ENCODE measurements at regions not wholly inside any gene's neighbourhood (a gene's known extent, or its start where the extent isn't known, plus 50 kb on each side); places are given as distances from the start of the nearest gene placed in this dataset.

GRCh38 chr12:19584732-19585131 is 145.4 kb downstream of the AEBP2 start:
- H3K27me3 Mint-ChIP-seq (ENCODE audit: low read depth) = peaks cover 6% of the 10 kb centered on the region

More at GRCh38 chr12:19584732-19585131, 145.4 kb downstream of the AEBP2 start:
- H3K27ac Mint-ChIP-seq = no peak overlapping the region
- ChIA-PET CTCF (no interaction called here), POLR2A (no interaction called here)
- no peaks in the 10 kb centered on the region for H3K4me1 Mint-ChIP-seq
- no peak for DNase-seq (ENCODE audit: low spot score)
- ATAC-seq = no peak
- peaks cover 56% of the 10 kb centered on the region for H3K36me3 Mint-ChIP-seq
- peaks cover 63% of the 10 kb centered on the region for H3K9me3 Mint-ChIP-seq
- TF ChIP-seq CBFB (CRISPR knock-in tag; IDR thresholded peaks at IDR 0.05; ENCODE audit: low read depth) = no peak
- TF ChIP-seq FOXP1 (CRISPR knock-in tag; IDR thresholded peaks at IDR 0.05; ENCODE audit: borderline replicate concordance) = no peak
- no peak for TF ChIP-seq NFE2L1 (CRISPR knock-in tag; IDR thresholded peaks at IDR 0.05)
- TF ChIP-seq ZNF671 (CRISPR knock-in tag; IDR thresholded peaks at IDR 0.05) = no peak
- TF ChIP-seq ZBTB21 (CRISPR knock-in tag; IDR thresholded peaks at IDR 0.05; ENCODE audit: borderline replicate concordance) = no peak
- TF ChIP-seq JUN (CRISPR knock-in tag; IDR thresholded peaks at IDR 0.05) = no peak
- no peak for TF ChIP-seq FOXJ3 (CRISPR knock-in tag; IDR thresholded peaks at IDR 0.05; ENCODE audit: borderline replicate concordance)
- no peak for TF ChIP-seq FOXK1 (CRISPR knock-in tag; IDR thresholded peaks at IDR 0.05)
- no peak for TF ChIP-seq E2F1 (CRISPR knock-in tag; IDR thresholded peaks at IDR 0.05)
- TF ChIP-seq AFF4 (CRISPR knock-in tag; IDR thresholded peaks at IDR 0.05; ENCODE audit: borderline replicate concordance) = no peak
- no peak for TF ChIP-seq CREM (CRISPR knock-in tag; IDR thresholded peaks at IDR 0.05)
- TF ChIP-seq ZNF532 (CRISPR knock-in tag; IDR thresholded peaks at IDR 0.05; ENCODE audit: borderline replicate concordance) = no peak
- no peak for TF ChIP-seq MLX (CRISPR knock-in tag; IDR thresholded peaks at IDR 0.05)
- TF ChIP-seq ZNF512 (CRISPR knock-in tag; IDR thresholded peaks at IDR 0.05; ENCODE audit: borderline replicate concordance) = no peak
- TF ChIP-seq ATF2 (CRISPR knock-in tag; IDR thresholded peaks at IDR 0.05; ENCODE audit: borderline replicate concordance, low read depth) = no peak
- TF ChIP-seq AR (CRISPR knock-in tag; IDR thresholded peaks at IDR 0.05) = no peak
- TF ChIP-seq SP1 (CRISPR knock-in tag; conservative IDR thresholded peaks at IDR 0.05) = no peak
- TF ChIP-seq ZNF396 (CRISPR knock-in tag; IDR thresholded peaks at IDR 0.05; ENCODE audit: borderline replicate concordance) = no peak
- no peak for TF ChIP-seq ZNF425 (CRISPR knock-in tag; conservative IDR thresholded peaks at IDR 0.05)
- H3K4me3 Mint-ChIP-seq = no peak overlapping the region
